HL-60 (cell line): ENCODE measurements at regions not wholly inside any gene's neighbourhood (a gene's known extent, or its start where the extent isn't known, plus 50 kb on each side); places are given as distances from the start of the nearest gene placed in this dataset.

Experiments used
- SPI1 ChIP-seq: IDR thresholded peaks from 2 replicates; pipeline ENCODE4 v1.6.1; 2012; ENCODE audit warnings: low read depth, mild to moderate bottlenecking, borderline replicate concordance
- TF ChIP-seq, protein P1 (sequence below): IDR thresholded peaks from one replicate; pipeline ENCODE4 v1.5.1; 2011; ENCODE audit warnings: low read length, control low read depth, inconsistent platforms; ENCODE audit not compliant: insufficient read depth
- TF ChIP-seq, protein P2 (sequence below): IDR thresholded peaks from 2 replicates; pipeline ENCODE4 v1.6.1; 2012; ENCODE audit warnings: low read depth; ENCODE audit not compliant: insufficient replicate concordance

DNA sequence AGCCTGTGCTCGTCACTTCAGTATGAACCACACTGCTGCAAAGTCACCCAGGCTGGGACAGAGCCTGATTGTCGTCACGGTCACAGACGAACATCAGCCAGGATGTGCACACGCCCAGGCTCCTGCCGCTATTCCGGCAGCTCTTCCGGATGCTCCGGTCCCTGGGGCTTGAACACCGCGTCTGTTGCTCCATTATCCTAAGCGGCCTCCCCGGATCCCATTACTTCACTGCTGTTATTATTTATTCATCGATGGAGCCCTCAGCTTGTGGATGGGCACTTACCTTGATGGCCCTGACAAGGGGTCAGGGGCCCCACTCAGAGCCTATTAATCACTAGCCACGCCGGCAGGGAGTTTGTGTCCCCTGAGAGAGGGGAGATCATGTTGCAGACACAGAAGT lies 120.8 kb upstream of the PCBD1 start:
- no peak for TF ChIP-seq SPI1
- TF ChIP-seq, protein P1, sequence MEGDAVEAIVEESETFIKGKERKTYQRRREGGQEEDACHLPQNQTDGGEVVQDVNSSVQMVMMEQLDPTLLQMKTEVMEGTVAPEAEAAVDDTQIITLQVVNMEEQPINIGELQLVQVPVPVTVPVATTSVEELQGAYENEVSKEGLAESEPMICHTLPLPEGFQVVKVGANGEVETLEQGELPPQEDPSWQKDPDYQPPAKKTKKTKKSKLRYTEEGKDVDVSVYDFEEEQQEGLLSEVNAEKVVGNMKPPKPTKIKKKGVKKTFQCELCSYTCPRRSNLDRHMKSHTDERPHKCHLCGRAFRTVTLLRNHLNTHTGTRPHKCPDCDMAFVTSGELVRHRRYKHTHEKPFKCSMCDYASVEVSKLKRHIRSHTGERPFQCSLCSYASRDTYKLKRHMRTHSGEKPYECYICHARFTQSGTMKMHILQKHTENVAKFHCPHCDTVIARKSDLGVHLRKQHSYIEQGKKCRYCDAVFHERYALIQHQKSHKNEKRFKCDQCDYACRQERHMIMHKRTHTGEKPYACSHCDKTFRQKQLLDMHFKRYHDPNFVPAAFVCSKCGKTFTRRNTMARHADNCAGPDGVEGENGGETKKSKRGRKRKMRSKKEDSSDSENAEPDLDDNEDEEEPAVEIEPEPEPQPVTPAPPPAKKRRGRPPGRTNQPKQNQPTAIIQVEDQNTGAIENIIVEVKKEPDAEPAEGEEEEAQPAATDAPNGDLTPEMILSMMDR, result no peak
- TF ChIP-seq, protein P2, sequence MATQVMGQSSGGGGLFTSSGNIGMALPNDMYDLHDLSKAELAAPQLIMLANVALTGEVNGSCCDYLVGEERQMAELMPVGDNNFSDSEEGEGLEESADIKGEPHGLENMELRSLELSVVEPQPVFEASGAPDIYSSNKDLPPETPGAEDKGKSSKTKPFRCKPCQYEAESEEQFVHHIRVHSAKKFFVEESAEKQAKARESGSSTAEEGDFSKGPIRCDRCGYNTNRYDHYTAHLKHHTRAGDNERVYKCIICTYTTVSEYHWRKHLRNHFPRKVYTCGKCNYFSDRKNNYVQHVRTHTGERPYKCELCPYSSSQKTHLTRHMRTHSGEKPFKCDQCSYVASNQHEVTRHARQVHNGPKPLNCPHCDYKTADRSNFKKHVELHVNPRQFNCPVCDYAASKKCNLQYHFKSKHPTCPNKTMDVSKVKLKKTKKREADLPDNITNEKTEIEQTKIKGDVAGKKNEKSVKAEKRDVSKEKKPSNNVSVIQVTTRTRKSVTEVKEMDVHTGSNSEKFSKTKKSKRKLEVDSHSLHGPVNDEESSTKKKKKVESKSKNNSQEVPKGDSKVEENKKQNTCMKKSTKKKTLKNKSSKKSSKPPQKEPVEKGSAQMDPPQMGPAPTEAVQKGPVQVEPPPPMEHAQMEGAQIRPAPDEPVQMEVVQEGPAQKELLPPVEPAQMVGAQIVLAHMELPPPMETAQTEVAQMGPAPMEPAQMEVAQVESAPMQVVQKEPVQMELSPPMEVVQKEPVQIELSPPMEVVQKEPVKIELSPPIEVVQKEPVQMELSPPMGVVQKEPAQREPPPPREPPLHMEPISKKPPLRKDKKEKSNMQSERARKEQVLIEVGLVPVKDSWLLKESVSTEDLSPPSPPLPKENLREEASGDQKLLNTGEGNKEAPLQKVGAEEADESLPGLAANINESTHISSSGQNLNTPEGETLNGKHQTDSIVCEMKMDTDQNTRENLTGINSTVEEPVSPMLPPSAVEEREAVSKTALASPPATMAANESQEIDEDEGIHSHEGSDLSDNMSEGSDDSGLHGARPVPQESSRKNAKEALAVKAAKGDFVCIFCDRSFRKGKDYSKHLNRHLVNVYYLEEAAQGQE, result no peak
